Natural killer cell treated with Interleukin-12 subunit alpha and Interleukin-12 subunit beta and Interleukin-15 and Interleukin-18, amount 100 ng/mL, for 72 hours (primary cell): ENCODE measurements at regions not wholly inside any gene's neighbourhood (a gene's known extent, or its start where the extent isn't known, plus 50 kb on each side); places are given as distances from the start of the nearest gene placed in this dataset.
"Not testable (repeated sequence)": the region's sequence is repeated elsewhere in the genome, so short reads cannot be mapped to it uniquely, and the experiment has no call there.

Source experiments
- ATAC-seq, 2 donors: fragments of 150-1000 bp; cut with Tn5 transposase in 1 of 2; sonication (Bioruptor Pico), chemical (Tn5 transposase) in 1 of 2; 2 replicates each; pipeline ENCODE4 v1.10.0; 2021
- DNase-seq: peaks from one replicate; pipeline ENCODE4 v3.0.0; 2022; ENCODE audit warnings: low spot score
- H3K27ac Mint-ChIP-seq, 2 donors: 1 replicate in 1 of 2; 2 replicates in 1 of 2; pipeline ENCODE4 v1.8.0; 2022; ENCODE audit warnings: mixed read lengths in 2 of 2, mild to moderate bottlenecking in 1 of 2, moderate library complexity in 1 of 2
- H3K27me3 Mint-ChIP-seq, 2 donors: 1 replicate in 1 of 2; 2 replicates in 1 of 2; pipeline ENCODE4 v1.8.0; 2022; ENCODE audit warnings: mixed read lengths in 2 of 2
- H3K36me3 Mint-ChIP-seq: one replicate; pipeline ENCODE4 v1.8.0; 2022; ENCODE audit warnings: mixed read lengths
- H3K4me1 Mint-ChIP-seq, 2 donors: 1 replicate in 1 of 2; 2 replicates in 1 of 2; pipeline ENCODE4 v1.8.0; 2022; ENCODE audit warnings: low read depth in 2 of 2, mixed read lengths in 2 of 2, mild to moderate bottlenecking in 1 of 2
- H3K4me3 Mint-ChIP-seq: one replicate; pipeline ENCODE4 v1.8.0; 2022; ENCODE audit warnings: mixed read lengths
- H3K9me3 Mint-ChIP-seq: 2 replicates; pipeline ENCODE4 v1.8.0; 2022; ENCODE audit warnings: mixed read lengths

DNA sequence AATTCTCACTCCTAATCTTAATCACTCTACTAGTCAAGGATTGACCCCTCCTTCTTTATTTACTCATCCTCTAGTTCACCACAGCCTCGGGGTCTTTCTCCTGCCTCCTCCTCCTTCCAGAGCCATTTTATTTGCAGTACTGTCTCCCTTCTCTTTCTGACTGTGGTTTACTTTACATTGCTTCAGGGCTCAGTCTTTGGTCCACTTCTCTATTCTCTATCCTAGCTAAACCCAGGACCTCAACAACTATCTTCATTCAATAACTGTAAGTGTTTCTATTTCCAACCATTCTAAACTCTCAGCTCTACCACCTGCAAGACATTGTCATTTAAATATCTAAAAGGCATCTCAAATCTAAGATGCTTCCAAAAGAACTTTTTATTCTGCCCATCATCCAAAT, 493.8 kb downstream of the TTLL7 start:
- Mint-ChIP-seq H3K36me3 (peaks cover 4% of the 10 kb centered on the region), H3K4me3 (no peak overlapping the region), H3K4me1 (no peaks in the 10 kb centered on the region), H3K27ac (no peak overlapping the region), H3K9me3 (peaks cover 16% of the 10 kb centered on the region), H3K27me3 (no peaks in the 10 kb centered on the region)
- ATAC-seq (no peak), DNase-seq (no peak)

DNA sequence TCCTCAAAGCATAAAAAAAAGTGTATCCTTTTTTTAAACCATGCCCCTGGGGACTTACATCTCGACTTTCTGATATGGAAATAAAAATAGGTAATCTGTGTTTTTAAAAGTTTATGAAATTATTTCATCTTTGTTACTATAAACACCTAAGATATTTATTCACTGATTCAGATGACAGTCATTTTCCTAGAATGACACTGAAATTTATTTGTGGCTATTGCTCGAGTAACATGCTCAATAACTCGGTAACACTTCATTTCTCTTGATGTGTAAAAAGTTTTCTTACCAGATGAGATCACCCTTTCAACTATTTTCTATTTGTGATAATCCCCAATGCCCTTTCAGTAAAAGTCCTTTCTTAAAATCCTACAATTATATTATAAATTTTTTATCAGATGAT, 495.8 kb downstream of the TTLL7 start:
- H3K27ac Mint-ChIP-seq = no peak overlapping the region
- peaks cover 23% of the 10 kb centered on the region for H3K9me3 Mint-ChIP-seq
- H3K4me1 Mint-ChIP-seq = no peaks in the 10 kb centered on the region
- DNase-seq (no peak), ATAC-seq (no peak)
- H3K27me3 Mint-ChIP-seq = no peaks in the 10 kb centered on the region
- H3K4me3 Mint-ChIP-seq = no peak overlapping the region
- H3K36me3 Mint-ChIP-seq = peaks cover 11% of the 10 kb centered on the region

DNA sequence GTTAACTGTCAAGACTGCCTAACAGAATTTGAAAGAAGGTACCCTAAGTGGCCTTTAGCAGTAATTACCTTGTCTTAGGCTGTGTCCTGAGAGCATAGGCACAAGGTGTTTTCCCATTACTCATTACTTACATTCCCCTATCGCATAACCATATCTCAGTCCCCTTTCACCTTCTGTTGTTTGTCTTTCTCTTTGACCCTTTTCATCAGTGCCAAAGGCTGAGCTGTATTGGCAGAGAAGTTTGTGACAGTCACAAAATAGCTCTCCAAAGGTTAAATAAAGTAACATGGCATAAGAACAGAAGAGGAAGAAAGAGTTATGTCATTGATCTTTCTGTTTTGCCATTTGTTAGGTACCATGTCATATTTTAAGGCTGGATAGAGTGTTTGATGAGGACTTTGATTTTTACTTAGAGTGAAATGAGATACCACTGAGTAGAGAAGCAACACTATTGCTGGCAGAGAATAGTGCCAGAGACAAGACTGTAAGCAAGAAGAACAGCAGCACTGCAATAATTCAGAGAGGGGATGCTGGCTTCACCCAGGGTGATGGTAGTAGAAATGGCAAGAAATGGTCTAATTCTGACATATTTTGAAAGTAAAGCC, 497.8 kb downstream of the TTLL7 start:
- H3K27ac Mint-ChIP-seq = no peak overlapping the region
- H3K36me3 Mint-ChIP-seq = peaks cover 11% of the 10 kb centered on the region
- H3K4me3 Mint-ChIP-seq = no peak overlapping the region
- ATAC-seq (no peak), DNase-seq (no peak)
- H3K27me3 Mint-ChIP-seq = no peaks in the 10 kb centered on the region
- peaks cover 25% of the 10 kb centered on the region for H3K9me3 Mint-ChIP-seq
- H3K4me1 Mint-ChIP-seq = no peaks in the 10 kb centered on the region

DNA sequence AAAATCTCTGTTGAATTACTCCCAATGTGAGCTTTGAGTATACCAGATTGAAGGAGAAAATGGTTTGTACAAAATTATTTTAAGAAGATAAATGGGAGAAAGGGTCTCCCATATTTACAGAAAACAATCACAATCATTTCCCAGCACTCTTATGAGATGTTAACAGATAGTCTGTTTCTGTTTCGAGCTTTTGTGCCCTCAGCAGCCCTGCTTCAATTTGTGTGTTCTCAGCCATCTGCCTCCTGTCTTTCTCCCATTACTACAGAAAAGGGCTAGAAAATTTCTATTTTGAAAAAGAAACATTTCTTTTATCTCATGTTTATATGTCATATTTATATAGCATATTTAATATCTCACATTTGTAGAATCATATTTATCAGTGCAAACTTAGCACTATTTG, 498.4 kb downstream of the TTLL7 start:
- H3K27me3 Mint-ChIP-seq = no peaks in the 10 kb centered on the region
- DNase-seq (no peak), ATAC-seq (no peak)
- H3K27ac Mint-ChIP-seq = no peak overlapping the region
- no peak overlapping the region for H3K4me3 Mint-ChIP-seq
- H3K9me3 Mint-ChIP-seq = peaks cover 24% of the 10 kb centered on the region
- H3K4me1 Mint-ChIP-seq = no peaks in the 10 kb centered on the region
- peaks cover 11% of the 10 kb centered on the region for H3K36me3 Mint-ChIP-seq

DNA sequence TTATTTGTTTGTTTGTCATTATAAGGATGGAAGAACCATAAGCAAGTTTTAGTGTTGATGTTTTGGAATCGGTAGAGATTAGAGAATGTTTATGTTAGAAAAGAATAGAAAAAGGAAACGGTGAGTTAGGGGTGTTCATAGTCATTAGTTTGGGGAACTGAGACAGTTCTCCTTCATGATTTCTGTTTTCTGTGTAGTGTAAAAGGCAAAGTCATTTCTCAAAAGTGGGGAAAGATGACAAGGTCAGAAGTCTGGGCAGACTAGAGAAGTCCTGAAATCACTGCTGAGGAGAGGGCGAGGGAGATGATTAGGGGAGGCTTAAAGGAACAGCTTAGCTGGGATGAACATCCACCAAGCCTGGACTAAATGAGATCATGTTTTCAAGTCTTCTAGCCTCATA, 498.9 kb downstream of the TTLL7 start:
- DNase-seq = no peak
- Mint-ChIP-seq H3K27me3 (no peaks in the 10 kb centered on the region), H3K4me1 (no peaks in the 10 kb centered on the region), H3K27ac (no peak overlapping the region), H3K4me3 (no peak overlapping the region), H3K9me3 (peaks cover 19% of the 10 kb centered on the region), H3K36me3 (peaks cover 11% of the 10 kb centered on the region)
- no peak for ATAC-seq

DNA sequence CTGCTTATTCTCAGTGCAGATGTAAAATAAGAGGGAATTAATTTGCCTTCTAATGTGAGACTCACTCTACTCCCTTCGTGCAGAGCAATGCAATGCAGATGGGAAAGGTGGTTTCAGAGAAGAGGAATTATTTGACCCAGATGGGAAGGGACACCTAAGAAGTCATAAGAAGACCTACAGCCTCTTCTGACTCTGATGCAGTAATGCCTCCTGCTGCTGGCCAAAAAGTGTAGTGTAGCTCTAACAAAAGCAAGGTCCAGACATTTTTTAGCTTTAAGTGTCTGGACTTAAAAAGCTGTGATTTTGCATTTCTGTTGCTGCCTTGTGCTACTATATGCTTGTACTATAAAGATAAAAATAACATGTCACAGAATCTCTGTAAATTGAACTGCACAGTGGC, 501.4 kb downstream of the TTLL7 start:
- Mint-ChIP-seq H3K27ac (no peak overlapping the region), H3K4me1 (no peaks in the 10 kb centered on the region), H3K36me3 (peaks cover 11% of the 10 kb centered on the region), H3K27me3 (no peaks in the 10 kb centered on the region), H3K4me3 (no peak overlapping the region), H3K9me3 (peaks cover 20% of the 10 kb centered on the region)
- no peak for DNase-seq
- no peak for ATAC-seq

DNA sequence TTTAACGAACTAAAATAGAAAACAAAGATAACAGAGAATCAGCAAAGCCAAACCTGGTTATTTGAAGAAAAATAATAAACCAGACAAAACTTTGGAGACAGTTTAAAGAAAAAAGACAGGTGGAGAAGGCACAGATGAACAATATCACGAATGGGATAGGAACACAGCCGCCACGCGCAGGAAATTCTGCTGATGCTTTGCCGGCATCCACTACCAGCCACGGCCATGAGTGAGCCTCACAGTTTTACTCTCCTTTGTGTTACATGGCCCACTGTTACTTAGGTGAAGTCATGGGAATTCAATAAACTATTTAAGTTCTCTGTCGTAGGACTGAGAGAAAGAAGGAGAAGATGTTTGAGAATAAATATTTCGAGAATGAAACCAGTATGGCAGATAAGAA, 503.4 kb downstream of the TTLL7 start:
- H3K36me3 Mint-ChIP-seq = peaks cover 7% of the 10 kb centered on the region
- H3K4me1 Mint-ChIP-seq = no peaks in the 10 kb centered on the region
- no peak overlapping the region for H3K4me3 Mint-ChIP-seq
- DNase-seq = no peak
- no peak for ATAC-seq
- no peaks in the 10 kb centered on the region for H3K27me3 Mint-ChIP-seq
- H3K9me3 Mint-ChIP-seq = peaks cover 17% of the 10 kb centered on the region
- H3K27ac Mint-ChIP-seq = no peak overlapping the region

DNA sequence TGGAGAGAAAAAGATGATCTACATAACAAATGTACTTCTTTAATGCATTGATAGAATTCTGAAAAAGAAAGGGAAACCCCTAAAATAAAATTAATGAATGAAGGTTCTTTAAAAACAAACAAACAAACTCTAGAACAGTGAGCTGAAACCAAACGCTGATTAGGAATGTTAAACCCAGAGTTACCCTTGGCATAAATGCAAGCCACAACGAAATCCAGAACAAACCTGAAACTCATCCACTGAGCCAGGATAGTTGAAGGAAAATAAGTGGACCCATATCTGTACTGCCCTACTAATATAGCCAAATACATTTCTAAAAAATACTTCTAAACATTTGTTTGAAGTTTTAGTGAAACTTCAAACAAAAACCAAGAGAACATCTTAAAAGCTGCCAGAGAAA, 505.3 kb downstream of the TTLL7 start:
- H3K4me3 Mint-ChIP-seq = no peak overlapping the region
- H3K27me3 Mint-ChIP-seq = no peaks in the 10 kb centered on the region
- no peak overlapping the region for H3K27ac Mint-ChIP-seq
- no peak for ATAC-seq
- no peaks in the 10 kb centered on the region for H3K36me3 Mint-ChIP-seq
- no peak for DNase-seq
- no peaks in the 10 kb centered on the region for H3K4me1 Mint-ChIP-seq
- H3K9me3 Mint-ChIP-seq = peaks cover 13% of the 10 kb centered on the region

DNA sequence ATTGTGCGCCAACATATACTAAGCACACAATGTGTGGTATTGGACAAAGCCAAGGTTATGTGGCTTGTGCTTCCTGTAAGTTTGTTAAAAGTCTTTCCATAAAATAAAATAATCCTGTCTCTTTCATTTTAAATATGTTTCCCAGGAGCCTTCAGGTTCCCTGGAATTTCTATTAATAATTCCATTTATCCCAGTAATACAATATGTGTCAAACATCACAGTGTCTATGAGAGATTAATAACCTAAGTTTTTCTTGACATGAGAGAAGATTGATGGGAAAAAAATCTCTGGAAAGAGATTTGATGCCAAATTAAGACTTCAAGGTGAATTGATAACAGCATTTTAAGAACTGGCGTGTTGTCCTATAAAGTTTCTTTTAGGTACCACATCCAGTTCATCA, 507.0 kb downstream of the TTLL7 start:
- H3K9me3 Mint-ChIP-seq = peaks cover 13% of the 10 kb centered on the region
- DNase-seq (no peak), ATAC-seq (no peak)
- no peak overlapping the region for H3K27ac Mint-ChIP-seq
- no peaks in the 10 kb centered on the region for H3K4me1 Mint-ChIP-seq
- no peaks in the 10 kb centered on the region for H3K36me3 Mint-ChIP-seq
- no peak overlapping the region for H3K4me3 Mint-ChIP-seq
- H3K27me3 Mint-ChIP-seq = no peaks in the 10 kb centered on the region

DNA sequence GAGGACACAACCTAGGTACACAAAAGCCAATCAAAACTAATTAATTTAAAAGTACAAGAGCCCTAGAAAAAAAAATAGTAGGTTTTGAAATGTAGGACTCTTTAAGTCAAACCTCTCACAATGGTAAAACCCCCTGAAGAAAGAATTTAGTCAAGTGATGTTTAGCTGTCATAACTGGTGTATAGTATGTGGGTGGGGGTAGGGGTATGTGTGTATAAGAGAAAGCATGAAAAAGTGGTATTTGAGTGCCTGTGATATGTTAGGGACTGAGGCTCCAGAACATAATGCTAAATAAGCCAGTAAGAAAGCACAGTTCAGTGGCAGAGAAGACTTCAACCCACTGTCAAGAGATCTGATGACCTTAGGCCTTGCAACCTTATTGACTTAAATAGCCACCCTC, 507.9 kb downstream of the TTLL7 start:
- Mint-ChIP-seq H3K36me3 (no peaks in the 10 kb centered on the region), H3K4me1 (no peaks in the 10 kb centered on the region), H3K27ac (no peak overlapping the region), H3K4me3 (no peak overlapping the region), H3K27me3 (no peaks in the 10 kb centered on the region), H3K9me3 (peaks cover 9% of the 10 kb centered on the region)
- DNase-seq (no peak), ATAC-seq (no peak)

DNA sequence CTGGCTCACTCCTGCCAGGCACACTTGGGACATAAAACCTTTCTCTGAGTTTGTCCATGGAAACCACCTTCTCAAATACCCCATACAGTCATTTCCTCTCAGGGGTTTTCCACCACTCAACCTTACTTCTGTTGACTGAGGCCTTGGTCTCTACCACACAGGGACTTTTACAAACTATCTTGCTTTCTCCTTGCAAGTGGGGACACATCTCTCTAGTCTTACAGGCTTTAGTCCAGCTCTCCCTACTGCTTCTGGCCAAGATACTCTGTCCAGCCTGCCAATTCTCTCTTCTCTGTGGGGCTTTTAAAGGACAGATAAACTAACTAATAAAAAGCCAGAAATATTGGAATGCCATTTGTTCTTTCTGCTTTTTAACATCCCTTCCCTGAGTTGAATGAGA, 510.8 kb downstream of the TTLL7 start:
- peak in 1 of 2 donors; percentile 28 for ATAC-seq
- peaks cover 10% of the 10 kb centered on the region for H3K9me3 Mint-ChIP-seq
- not testable (repeated sequence) for H3K27me3 Mint-ChIP-seq, DNase-seq, H3K4me1 Mint-ChIP-seq, H3K27ac Mint-ChIP-seq, H3K4me3 Mint-ChIP-seq, H3K36me3 Mint-ChIP-seq

DNA sequence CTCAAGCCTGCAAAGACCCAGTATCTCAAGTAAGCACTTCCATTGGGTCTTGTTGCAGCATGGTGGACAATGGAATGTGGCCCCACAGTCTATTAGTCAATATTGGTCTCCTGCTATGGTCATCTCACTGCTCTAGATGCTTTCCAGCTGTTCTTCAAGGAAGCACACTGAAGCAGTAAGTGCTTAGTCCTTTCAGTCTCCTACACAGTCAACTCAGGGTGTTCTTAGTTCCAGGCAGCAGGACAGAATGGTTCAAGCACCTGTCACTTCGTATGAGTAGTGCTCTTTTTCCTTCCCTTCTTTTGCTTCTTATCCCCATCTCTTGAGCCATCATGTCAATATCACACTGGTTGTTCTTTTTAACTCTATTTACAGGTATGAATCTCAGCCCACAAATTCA, 511.5 kb downstream of the TTLL7 start:
- H3K27ac Mint-ChIP-seq, H3K9me3 Mint-ChIP-seq, H3K4me1 Mint-ChIP-seq, H3K4me3 Mint-ChIP-seq, H3K27me3 Mint-ChIP-seq, DNase-seq, ATAC-seq, H3K36me3 Mint-ChIP-seq: not testable (repeated sequence)

DNA sequence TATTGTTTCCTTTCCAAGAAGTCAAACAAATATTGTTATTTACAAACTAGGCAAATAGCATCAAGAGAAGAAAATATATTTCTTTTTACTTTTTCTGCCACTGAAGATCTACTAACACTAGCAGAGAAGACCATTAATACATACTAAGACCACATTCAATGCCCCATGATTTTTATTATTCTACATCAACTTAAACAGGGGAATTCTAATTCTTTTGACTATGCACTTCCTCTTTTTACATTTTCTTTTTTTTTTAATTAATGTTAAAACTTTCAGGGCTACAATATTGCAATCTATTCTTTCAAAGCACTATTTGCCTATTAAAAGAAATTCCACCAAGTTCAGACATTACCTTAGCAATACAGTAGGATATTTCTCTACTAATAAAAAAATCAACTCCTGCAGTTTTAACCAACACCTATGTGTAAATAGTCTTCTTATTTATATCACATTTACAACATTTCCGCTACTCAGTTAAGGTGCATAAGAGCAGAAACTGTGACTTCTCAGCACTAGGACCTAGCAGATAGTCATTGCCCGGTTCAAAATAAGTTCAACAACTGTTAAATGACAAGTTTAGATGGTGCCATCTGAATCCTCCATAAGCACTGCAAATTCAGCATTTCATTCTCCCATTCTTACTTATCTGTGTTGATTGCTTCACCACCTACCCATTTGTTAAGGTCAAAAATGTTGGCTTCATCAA, 513.5 kb downstream of the TTLL7 start:
- not testable (repeated sequence) for ATAC-seq, H3K4me1 Mint-ChIP-seq, H3K27ac Mint-ChIP-seq, H3K4me3 Mint-ChIP-seq, DNase-seq, H3K27me3 Mint-ChIP-seq, H3K36me3 Mint-ChIP-seq
- H3K9me3 Mint-ChIP-seq = peaks cover 12% of the 10 kb centered on the region

DNA sequence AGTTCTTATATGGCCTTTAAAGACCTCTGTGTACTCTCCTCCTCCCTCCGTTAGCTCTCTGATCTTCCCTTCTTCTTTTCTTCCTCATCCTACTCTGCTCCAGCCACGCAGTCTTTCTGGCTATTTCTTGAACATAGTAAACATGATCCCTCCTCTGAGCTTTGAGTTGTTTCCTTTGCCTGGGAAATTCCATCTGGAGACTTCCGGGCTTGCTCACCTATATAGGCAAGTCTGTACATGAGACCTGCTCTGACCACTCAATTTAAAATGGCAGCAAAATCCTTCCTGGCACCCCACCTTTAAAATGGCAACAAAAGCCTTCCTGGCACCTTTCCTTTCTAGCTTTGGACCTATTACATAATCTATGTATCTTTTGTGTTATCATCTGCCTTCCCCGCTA, 517.6 kb downstream of the TTLL7 start:
- not testable (repeated sequence) for H3K27me3 Mint-ChIP-seq, H3K4me3 Mint-ChIP-seq, ATAC-seq, H3K4me1 Mint-ChIP-seq, H3K27ac Mint-ChIP-seq, DNase-seq, H3K36me3 Mint-ChIP-seq
- H3K9me3 Mint-ChIP-seq = peaks cover 16% of the 10 kb centered on the region
